Fibroblast of skin of scalp (primary cell): ENCODE measurements at regions not wholly inside any gene's neighbourhood (a gene's known extent, or its start where the extent isn't known, plus 50 kb on each side); places are given as distances from the start of the nearest gene placed in this dataset.
A peak's percentile ranks its signal among the peaks of the same experiment; 100 is the strongest.

Source experiments
- DNase-seq: peaks from one replicate; pipeline ENCODE4 v3.0.0-alpha.2; 2013

DNA sequence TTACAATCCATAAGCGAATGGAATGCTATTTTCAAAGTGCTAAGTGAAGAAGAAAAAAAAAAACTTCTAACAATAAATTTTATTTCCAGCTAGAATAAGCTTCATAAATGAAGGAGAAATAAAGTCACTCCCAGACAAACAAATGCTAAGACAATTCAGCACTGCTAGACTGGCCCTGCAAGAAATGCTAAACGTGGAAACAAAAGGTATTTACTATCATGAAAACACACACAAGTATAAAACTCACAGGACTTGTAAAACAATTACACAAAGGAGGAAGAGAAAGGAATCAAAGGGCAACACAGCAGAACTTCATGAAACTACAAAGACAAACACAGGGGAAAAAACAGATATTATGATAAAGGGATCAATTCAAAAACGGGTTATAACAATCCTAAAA, 85.8 kb upstream of the NELL2 start:
- no peak for DNase-seq

DNA sequence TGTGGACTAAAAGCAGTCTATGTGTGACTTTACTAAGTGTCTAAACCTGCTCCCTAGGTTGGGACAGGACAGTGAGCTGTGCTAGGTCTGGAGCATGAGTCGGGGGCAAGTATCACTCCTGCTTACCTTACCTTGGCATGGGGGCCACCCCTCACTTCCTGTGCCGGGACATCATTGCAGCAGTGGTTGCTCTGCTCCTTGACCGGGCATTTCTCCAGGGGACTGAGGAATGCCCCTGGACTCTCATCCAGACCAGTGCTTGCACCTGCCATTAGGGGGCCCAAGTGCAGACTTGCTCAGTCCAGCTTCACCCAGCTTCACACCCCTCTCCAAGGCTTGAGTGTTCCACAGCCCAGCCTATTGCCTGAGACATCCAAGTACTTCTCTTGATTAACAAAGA, 84.7 kb upstream of the NELL2 start:
- no peak for DNase-seq

DNA sequence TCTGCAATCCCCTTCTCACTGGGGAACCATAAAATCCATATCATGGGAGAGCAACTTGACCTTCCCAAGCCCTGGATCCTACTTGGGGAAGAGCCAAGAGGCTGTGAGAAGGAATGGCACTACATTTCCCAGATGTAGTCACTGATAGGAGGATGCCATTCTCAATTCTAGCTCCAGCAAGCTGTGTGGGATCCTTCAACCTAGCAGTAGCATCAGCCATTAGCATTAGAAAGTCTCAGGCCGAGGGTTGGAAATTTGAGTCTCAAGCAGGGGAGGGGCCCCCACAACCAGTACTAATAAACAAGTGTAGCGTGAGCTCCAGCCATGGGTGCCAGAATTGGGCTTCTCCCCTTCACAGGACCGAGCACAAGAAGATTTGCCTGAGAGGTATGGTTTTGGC, 84.3 kb upstream of the NELL2 start:
- DNase-seq: no peak

DNA sequence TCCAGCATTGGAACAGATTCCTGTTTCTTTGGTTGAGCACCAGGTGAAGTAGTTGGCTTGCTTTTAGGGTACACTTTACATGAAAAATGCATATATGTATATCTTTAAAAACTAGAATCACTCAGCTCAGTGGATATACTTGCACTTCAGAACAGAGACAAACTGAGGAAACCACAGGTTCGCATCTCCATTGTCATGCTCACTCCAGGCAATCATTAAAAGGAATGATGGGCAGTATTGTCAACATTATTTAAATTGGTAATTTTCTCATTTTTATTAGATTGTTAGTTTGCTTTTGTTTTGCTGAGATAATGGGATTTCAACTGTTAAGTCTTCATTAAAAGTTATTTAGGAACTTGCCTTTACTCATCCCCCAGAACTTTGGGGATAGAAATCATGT, 71.0 kb upstream of the NELL2 start:
- DNase-seq: no peak

DNA sequence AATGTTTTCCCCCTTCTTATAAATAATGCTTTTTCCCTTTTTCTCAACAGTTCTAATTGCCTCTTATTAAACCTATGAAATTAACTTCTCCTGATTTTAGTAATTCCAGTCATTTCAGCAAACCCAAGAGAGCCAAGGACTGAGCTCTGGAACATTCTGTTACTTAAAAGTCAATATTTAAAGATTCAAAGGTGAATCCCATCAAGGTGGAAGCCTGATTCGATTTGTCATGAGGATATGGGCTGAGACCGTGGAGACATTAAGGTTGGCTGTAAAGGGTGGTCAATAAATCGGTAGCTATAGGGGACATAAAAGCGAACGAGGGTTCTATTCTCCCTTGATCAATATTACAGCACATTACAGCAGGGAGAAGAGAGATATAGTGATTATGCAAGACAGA, 66.6 kb upstream of the NELL2 start:
- no peak for DNase-seq

DNA sequence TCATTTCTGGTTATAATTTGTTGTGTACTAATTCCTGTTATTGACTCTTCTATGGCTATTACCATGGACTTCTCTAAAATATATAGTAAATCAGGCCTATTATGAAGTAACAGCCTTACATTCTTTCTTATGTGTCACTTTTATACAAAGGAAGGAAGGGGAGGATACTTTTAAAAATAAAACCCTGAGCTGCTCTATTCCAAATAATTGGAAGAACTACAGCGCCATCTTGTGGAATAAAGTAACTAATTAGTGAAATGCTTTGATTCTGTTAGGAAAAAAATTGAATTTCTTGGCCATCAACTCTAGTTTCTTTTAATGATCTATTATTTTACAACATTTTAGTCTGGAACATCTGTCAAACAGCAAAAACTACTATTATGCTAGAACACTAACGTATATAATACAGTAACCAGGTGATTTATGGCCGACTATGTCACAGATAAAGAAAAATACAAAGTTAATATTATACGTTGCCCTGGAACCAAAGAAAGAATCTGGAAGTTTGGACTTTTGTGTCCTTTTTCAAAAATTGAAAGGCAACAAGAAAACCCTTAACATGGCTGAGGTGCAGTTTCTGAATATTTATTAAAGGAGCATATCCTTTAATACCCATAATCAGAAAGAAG, 55.0 kb upstream of the NELL2 start:
- peak; percentile 70 for DNase-seq

DNA sequence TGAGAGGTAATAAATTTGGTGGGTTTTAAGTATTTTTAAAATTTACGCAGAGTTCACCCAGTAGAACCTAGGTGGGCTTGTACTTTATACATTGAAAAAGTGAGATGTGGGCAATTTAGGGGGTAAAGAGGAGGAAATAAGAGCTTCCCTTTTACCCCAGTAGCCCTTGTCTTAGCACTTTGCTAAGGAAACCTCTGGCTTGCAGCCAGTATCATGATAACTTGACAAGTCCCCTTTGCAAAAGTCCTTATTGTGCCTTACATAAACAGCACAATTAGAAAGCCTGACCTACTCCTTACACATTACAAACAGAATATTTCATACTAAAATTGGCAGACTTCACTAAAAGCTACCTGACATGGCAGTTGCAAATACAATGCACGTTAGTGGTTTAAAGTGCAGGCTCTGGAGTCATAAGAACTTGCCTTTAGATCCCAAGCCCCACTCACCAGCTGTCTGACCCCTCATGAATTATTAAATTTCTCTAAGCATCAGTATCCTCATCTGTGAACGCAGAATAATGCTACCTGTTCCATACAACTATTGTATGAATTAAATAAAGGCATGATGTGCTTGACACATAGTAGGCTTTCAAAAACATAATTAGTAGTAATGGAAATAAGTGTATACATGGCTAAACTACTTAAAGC, 53.2 kb upstream of the NELL2 start:
- no peak for DNase-seq
